22Rv1 (cell line): ENCODE measurements at regions not wholly inside any gene's neighbourhood (a gene's known extent, or its start where the extent isn't known, plus 50 kb on each side); places are given as distances from the start of the nearest gene placed in this dataset.

ENCODE experiments used
- ZFX ChIP-seq: fragments of 450-650 bp; IDR thresholded peaks from 2 replicates; pipeline ENCODE4 v1.6.1; 2017; ENCODE audit warnings: antibody characterized with exemption, borderline replicate concordance
- TF ChIP-seq, protein P1 (sequence below): fragments of 450-650 bp; IDR thresholded peaks from 2 replicates; pipeline ENCODE4 v1.5.1; 2017; ENCODE audit warnings: mild to moderate bottlenecking

DNA sequence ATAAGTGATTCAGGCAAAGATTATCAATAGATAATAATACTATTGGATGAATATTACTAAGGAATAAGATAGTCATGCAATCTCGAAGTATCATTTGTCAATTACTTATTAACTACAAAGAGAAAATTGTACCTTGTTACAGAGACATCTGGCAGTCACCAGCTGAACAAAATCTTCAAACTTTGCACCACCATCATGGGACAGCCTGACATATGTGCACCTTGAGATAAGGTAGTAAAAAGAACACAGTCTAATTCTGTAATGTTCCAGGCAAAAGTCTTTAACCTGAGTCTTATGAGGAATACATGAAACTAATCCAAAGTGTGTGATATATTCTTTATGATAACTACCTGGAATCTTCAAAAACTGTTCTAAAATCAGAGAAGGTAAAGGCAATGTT is 423.0 kb upstream of the ZNF608 start:
- TF ChIP-seq, protein P1, sequence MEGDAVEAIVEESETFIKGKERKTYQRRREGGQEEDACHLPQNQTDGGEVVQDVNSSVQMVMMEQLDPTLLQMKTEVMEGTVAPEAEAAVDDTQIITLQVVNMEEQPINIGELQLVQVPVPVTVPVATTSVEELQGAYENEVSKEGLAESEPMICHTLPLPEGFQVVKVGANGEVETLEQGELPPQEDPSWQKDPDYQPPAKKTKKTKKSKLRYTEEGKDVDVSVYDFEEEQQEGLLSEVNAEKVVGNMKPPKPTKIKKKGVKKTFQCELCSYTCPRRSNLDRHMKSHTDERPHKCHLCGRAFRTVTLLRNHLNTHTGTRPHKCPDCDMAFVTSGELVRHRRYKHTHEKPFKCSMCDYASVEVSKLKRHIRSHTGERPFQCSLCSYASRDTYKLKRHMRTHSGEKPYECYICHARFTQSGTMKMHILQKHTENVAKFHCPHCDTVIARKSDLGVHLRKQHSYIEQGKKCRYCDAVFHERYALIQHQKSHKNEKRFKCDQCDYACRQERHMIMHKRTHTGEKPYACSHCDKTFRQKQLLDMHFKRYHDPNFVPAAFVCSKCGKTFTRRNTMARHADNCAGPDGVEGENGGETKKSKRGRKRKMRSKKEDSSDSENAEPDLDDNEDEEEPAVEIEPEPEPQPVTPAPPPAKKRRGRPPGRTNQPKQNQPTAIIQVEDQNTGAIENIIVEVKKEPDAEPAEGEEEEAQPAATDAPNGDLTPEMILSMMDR, result no peak
- TF ChIP-seq ZFX, result no peak
